Panc1 (cell line): ENCODE measurements at regions not wholly inside any gene's neighbourhood (a gene's known extent, or its start where the extent isn't known, plus 50 kb on each side); places are given as distances from the start of the nearest gene placed in this dataset.
A peak's percentile ranks its signal among the peaks of the same experiment; 100 is the strongest.

Experiments
- POLR2AphosphoS5 ChIP-seq: IDR thresholded peaks from 2 replicates; pipeline ENCODE4 v1.6.1; 2012; ENCODE audit warnings: mild to moderate bottlenecking, low read depth, low read length, moderate library complexity
- TF ChIP-seq, protein P1 (sequence below): fragments of 450-650 bp; IDR thresholded peaks from 2 replicates; pipeline ENCODE4 v1.5.1; 2017; ENCODE audit warnings: mild to moderate bottlenecking
- TF ChIP-seq, protein P2 (sequence below), 2 experiments: IDR thresholded peaks; 2 replicates each; pipeline ENCODE4 v1.6.1; 2011 to 2012; ENCODE audit warnings: low read depth in 2 of 2, control low read depth in 1 of 2, low read length in 1 of 2, mild to moderate bottlenecking in 1 of 2, moderate library complexity in 1 of 2; ENCODE audit not compliant: insufficient read depth in 1 of 2

DNA sequence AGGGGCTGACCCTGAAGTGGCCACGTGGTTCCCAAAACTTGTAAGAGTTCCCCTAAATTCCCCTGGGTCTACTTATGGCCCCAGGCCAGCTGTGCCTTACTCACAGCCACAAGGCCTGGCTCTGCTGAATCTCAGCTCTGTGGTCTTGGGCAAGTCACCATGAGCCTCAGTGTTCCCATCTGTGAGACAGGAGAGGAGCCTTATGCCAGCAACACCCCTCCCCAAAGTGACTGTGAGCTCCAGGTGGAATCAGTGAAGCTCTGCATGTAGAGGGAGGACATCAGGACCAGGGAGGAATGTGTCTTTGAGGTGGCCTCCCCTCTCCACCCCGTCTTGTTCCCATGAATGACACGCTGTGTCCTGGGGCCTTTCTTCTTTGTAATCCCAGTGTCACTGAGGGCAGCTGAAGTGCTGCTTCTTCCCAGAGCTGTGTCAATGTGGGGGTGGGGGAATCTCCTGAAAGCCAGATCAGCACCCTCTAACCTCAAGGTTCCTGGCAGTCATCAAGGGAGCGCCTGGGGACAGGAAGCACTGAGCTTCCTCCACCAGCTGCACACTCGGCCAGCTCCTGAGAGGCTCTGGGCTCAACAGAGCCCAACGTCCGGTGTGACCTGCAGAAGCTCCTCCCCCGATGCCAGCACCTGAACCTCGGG, 258.9 kb downstream of the UACA start:
- TF ChIP-seq, protein P1, sequence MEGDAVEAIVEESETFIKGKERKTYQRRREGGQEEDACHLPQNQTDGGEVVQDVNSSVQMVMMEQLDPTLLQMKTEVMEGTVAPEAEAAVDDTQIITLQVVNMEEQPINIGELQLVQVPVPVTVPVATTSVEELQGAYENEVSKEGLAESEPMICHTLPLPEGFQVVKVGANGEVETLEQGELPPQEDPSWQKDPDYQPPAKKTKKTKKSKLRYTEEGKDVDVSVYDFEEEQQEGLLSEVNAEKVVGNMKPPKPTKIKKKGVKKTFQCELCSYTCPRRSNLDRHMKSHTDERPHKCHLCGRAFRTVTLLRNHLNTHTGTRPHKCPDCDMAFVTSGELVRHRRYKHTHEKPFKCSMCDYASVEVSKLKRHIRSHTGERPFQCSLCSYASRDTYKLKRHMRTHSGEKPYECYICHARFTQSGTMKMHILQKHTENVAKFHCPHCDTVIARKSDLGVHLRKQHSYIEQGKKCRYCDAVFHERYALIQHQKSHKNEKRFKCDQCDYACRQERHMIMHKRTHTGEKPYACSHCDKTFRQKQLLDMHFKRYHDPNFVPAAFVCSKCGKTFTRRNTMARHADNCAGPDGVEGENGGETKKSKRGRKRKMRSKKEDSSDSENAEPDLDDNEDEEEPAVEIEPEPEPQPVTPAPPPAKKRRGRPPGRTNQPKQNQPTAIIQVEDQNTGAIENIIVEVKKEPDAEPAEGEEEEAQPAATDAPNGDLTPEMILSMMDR, result no peak
- peak; percentile 53 for TF ChIP-seq POLR2AphosphoS5
- TF ChIP-seq, protein P2, sequence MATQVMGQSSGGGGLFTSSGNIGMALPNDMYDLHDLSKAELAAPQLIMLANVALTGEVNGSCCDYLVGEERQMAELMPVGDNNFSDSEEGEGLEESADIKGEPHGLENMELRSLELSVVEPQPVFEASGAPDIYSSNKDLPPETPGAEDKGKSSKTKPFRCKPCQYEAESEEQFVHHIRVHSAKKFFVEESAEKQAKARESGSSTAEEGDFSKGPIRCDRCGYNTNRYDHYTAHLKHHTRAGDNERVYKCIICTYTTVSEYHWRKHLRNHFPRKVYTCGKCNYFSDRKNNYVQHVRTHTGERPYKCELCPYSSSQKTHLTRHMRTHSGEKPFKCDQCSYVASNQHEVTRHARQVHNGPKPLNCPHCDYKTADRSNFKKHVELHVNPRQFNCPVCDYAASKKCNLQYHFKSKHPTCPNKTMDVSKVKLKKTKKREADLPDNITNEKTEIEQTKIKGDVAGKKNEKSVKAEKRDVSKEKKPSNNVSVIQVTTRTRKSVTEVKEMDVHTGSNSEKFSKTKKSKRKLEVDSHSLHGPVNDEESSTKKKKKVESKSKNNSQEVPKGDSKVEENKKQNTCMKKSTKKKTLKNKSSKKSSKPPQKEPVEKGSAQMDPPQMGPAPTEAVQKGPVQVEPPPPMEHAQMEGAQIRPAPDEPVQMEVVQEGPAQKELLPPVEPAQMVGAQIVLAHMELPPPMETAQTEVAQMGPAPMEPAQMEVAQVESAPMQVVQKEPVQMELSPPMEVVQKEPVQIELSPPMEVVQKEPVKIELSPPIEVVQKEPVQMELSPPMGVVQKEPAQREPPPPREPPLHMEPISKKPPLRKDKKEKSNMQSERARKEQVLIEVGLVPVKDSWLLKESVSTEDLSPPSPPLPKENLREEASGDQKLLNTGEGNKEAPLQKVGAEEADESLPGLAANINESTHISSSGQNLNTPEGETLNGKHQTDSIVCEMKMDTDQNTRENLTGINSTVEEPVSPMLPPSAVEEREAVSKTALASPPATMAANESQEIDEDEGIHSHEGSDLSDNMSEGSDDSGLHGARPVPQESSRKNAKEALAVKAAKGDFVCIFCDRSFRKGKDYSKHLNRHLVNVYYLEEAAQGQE (IDR thresholded peaks at IDR 0.05; ENCODE audit: insufficient read depth in 1 of 2, low read depth in 2 of 2, low read length in 1 of 2), result no peak
